OCI-LY1 (cell line): ENCODE measurements at regions not wholly inside any gene's neighbourhood (a gene's known extent, or its start where the extent isn't known, plus 50 kb on each side); places are given as distances from the start of the nearest gene placed in this dataset.

Experiments used
- CTCF ChIP-seq: fragments of 200-600 bp; sonication (generic), shearing (Covaris generic); IDR thresholded peaks from 2 replicates; pipeline ENCODE4 v1.5.1; 2017; ENCODE audit warnings: mild to moderate bottlenecking, antibody characterized with exemption, low read length, moderate library complexity, mixed read lengths
- EZH2 ChIP-seq: fragments of 200-600 bp; sonication (generic), shearing (Covaris generic); IDR thresholded peaks from 2 replicates; pipeline ENCODE4 v1.8.0; 2017; ENCODE audit warnings: borderline replicate concordance, mixed run types, mild to moderate bottlenecking, antibody characterized with exemption, low read length, moderate library complexity, mixed read lengths

GRCh38 chr5:124929000-124929399, 182.6 kb upstream of the ZNF608 start:
- TF ChIP-seq CTCF = no peak
- no peak for TF ChIP-seq EZH2
